Epithelial cell of proximal tubule (primary cell): ENCODE measurements at regions not wholly inside any gene's neighbourhood (a gene's known extent, or its start where the extent isn't known, plus 50 kb on each side); places are given as distances from the start of the nearest gene placed in this dataset.

Experiments used
- DNase-seq: peaks from one replicate; pipeline ENCODE4 v3.0.0-alpha.2; 2011; ENCODE audit warnings: low read depth
- H3K4me3 ChIP-seq: 2 replicates; pipeline ENCODE4 v1.5.1; 2011; ENCODE audit warnings: low read depth, mild to moderate bottlenecking, low read length
- TF ChIP-seq, protein P1 (sequence below): conservative IDR thresholded peaks from 2 replicates; pipeline ENCODE4 v1.5.1; 2012; ENCODE audit warnings: low read depth, mild to moderate bottlenecking, low read length

DNA sequence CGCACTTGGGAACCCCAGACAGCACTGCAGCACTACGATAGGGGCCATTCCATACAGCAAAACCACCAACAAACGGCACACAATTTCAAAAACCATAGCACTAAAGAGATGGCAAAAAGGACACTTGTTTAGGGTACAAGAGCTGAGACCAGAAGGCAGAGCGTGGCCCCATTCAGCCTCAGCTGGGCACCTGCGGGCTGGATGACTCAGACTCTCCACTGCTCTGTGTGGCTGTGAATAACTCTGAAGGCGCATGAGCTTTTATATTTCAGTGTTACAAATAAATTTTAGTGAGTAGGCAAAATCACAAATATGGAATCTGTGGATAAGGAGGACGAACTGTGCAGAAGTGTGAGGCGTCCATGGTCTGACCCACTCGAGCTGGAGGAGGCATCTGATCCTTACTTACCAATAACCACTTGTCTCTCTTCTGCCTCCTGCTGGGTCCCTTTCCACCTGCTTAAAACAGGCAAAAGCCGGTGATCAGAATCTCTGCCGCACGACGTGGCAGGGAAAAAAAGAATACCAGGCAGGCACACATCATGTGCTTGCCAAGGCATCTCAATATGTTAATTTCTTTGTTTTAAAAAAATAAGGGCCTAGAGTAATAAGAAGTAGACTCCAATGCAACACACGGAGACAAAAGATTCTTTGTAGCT, 325.7 kb downstream of the SHANK2 start:
- no peak overlapping the region for H3K4me3 ChIP-seq
- DNase-seq: no peak
- TF ChIP-seq, protein P1, sequence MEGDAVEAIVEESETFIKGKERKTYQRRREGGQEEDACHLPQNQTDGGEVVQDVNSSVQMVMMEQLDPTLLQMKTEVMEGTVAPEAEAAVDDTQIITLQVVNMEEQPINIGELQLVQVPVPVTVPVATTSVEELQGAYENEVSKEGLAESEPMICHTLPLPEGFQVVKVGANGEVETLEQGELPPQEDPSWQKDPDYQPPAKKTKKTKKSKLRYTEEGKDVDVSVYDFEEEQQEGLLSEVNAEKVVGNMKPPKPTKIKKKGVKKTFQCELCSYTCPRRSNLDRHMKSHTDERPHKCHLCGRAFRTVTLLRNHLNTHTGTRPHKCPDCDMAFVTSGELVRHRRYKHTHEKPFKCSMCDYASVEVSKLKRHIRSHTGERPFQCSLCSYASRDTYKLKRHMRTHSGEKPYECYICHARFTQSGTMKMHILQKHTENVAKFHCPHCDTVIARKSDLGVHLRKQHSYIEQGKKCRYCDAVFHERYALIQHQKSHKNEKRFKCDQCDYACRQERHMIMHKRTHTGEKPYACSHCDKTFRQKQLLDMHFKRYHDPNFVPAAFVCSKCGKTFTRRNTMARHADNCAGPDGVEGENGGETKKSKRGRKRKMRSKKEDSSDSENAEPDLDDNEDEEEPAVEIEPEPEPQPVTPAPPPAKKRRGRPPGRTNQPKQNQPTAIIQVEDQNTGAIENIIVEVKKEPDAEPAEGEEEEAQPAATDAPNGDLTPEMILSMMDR: no peak

DNA sequence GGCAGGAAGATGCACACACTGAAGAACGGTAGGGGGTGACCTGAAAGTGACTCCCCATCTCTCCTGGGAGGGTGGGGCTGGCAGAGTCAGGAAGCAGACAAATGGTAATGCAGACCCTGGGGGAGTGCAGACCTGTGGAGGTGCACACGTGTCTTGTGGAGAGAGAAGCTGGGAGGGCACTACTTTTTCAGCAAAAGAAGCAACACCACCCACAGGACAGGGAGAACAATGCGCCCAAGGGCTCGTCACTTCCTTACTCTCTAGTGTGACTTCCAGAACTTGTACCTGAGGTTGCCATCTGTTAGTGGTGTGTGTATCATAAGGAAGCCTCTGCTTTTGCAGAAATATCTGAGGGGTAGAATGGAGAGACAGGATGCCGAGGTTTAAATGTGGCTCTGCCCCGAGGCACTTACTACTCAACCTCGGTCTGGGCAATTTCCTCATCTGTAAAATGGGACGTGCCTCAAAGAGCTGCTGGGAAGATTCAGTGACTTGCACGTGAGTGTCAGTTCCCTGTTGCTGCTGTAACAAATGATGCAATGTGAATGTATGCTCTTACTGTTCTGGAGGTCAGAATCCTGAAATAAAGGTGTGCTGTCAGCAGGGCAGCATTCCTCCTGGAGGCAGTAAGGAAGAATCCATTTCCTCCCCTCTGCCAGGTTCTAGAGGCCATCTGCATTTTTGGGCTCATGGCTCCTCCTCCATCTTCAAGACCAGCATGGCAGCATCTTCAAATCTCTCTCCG, 323.4 kb downstream of the SHANK2 start:
- no peak overlapping the region for H3K4me3 ChIP-seq
- TF ChIP-seq, protein P1: no peak
- no peak for DNase-seq

DNA sequence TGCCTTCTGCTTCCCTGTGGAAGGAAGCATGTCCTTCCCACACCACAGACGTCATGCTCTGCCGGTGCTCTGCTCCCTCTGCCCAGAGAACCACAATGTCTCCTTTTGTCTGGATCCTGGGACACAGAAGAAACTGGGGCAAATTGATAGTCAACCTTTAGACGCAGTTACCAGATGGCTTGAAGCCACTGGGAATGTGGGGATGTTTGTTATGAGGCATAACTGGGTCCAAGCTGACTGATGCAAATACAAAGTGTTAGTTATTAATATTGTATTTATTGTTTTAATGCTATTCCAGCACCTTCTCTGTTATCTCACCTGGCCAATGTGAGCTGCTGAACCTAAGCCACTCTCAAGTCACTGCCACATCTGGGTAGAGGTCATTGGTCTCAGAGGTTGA, 322.2 kb downstream of the SHANK2 start:
- no peak for DNase-seq
- H3K4me3 ChIP-seq: no peak overlapping the region
- TF ChIP-seq, protein P1: no peak

DNA sequence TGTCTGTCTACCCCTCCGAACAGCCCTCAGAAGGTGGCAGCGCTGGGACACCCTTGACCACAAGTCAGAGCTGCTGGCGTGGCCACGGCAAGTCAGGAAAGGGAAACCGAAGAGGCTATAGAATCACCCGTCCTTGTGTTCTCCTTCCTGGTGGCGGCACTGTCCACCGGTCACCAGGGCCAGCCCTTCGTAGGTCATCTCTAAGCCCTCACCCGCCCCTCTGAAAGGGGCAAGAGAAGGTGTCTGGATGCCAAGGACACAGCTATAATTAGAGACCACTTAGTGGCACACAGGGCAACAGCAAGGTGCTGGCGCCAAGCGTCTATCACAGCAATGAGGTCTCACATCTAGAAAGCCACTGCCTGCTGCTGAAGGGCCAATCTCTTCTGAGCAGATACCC, 320.9 kb downstream of the SHANK2 start:
- no peak for DNase-seq
- no peak overlapping the region for H3K4me3 ChIP-seq
- TF ChIP-seq, protein P1: no peak

DNA sequence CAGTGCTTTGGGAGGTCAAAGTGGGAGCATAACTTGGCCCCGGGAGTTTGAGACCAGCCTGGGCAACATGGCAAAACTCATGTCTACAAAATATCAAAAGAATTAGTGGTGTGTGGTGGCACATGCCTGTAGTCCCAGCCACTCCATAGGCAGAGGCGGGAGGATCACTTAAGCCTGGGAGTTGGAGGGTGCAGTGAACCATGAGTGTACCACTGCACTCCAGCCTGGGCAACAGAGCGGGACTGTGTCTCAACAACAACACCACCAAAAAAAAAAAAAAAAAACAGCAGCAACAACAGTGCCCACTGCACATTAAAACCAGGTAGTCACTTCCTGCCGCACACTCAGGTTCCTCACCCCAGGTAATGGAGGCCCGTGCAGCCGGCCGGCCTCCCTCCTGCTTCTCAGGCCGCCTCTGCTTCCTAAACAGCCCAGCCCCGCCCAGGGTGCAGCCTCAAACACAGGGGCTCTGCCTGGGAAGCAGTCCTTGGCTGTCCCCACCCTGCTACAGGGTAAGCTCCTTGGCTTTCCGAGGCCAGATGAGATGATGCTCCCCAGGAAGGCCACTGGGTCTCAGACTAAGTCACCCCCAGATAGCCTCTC, 318.3 kb downstream of the SHANK2 start:
- DNase-seq: peak; percentile 16
- TF ChIP-seq, protein P1: no peak

DNA sequence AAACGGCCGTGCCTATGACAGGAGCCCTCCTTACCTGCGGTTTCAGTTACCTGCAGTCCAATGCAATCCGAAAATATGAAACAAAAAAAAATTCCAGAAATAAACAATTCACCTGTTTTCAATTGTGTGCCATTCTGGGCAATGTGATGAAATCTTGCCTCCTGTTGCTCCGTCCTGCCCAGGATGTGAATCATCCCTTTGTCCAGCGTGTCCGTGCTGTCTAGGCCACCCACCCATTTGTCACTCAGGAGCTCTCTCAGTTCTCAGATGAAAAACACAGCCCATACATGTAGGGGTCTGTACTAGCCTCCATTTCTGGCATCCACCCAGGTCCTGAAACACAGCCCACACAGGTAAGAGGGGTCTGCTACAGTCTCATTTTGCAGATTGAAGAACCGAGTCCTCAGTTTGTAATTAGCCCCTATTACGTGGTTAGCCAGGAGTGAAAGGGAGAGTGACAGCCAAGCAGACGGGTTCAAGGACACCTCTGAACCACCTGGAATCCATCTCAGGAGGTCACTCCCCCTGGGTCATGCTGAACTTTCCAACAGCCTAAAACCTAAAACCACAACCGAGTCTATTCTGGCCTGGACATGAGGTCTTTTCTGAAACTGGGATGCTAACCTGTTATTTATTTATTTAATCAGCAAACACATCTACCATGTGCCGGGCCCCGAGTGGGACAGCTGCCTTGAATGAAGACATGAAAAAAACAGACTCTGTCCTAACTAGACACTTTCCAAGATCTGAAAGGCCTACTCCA, 317.2 kb downstream of the SHANK2 start:
- TF ChIP-seq, protein P1: no peak
- H3K4me3 ChIP-seq: no peak overlapping the region
- no peak for DNase-seq

More for the DNA sequence above, 318.3 kb downstream of the SHANK2 start:
- H3K4me3 ChIP-seq: no peak overlapping the region
